GM18520 (cell line): ENCODE measurements at regions not wholly inside any gene's neighbourhood (a gene's known extent, or its start where the extent isn't known, plus 50 kb on each side); places are given as distances from the start of the nearest gene placed in this dataset.
"Not testable (repeated sequence)": the region's sequence is repeated elsewhere in the genome, so short reads cannot be mapped to it uniquely, and the experiment has no call there.

Experiments
- ATAC-seq: cut with Tn5 transposase; IDR thresholded peaks from one replicate; pipeline ENCODE4 v1.9.1; 2021; ENCODE audit not compliant: unreplicated experiment

DNA sequence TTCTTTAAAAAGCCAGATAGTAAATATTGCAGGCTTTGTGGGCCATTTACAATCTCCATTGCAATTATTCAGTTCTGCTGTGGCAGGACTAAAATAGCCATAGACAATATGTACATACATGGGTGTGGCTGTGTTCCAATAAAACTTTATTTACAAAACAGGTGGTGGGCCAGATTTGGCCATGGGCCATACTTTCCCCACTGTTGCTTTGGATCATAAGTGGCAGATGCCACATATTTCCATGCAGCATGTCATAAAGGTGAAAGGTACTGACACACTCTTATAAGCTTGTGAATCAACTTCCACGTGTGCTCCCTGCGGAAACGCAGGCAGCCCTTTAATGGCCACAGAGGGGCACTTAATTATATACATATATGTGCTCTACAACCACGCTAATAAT lies 244.4 kb upstream of the FOXN3 start:
- no peak for ATAC-seq

DNA sequence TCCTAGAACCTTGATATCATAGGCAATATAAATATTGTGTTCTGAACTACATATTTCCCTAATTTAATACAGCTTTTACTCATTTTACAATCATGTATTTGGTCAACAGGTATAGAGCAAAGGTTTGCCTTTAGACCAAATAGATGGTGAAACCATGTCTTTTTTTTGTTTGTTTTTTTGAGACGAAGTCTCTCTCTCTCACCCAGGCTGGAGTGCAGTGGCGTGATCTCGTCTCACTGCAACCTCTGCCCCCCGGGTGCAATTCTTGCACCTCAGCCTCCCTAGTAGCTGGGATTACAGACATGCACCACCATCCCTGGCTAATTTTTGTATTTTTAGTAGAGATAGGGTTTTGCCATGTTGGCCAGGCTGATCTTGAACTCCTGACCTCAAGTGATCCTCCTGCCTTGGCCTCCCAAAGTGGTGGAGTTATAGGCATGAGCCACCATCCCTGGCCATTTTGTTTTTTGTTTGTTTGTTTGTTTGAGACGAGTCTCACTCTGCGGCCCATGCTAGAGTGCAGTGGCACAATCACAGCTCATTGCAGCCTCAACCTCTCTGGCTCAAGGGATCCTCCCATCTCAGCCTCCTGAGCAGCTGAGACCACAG lies 243.7 kb upstream of the FOXN3 start:
- ATAC-seq, result not testable (repeated sequence)

DNA sequence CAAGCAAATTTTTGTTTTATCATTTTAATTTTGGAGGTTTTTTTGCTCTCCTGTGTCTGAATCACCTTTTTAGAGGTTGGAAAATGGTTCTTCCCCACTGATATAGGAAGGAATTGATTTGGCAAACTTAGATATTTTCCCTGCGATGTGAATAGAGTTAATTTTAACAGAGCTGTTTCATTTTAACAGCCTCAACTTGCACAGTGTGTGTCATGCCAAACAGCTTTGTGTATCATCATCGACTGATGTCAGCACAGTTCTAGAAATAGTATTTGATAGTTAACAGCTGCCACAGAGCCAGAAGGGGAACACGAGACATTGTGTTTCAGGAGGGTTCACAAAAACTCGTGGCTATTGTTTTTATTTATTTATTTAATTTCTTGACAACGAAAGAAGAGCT lies 243.1 kb upstream of the FOXN3 start:
- no peak for ATAC-seq

DNA sequence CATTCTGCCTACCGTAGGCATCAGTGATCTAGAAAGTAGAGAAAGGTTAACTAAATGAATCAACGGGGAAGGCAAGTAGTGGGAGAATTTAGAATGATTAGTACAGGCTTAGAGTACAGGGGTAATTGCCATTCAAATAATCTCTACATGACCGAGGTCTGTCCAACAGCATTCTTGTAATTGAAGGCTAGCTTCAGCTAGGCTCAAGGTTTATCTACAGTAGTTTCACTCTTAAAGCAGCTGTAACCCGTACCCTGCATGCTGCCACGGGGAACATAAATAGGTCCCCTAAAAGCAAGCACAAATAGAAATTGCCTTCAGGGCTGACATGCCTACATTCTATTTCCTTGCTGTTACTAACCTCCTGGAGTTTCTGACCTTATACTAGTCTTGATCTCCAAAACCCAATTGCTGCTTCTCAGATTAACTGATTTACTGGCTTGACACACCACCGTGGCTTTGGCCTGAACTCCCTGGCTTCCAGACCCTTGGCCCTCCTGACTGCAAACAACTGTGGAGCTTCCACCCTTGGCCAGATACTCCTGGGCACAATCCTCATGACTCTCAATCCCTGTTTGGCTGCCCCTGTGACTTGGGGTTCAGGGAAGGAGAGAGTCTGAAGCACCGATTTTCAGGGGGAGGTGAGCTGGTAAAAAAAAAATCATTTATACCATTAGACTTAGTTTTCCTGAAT lies 242.1 kb upstream of the FOXN3 start:
- no peak for ATAC-seq

DNA sequence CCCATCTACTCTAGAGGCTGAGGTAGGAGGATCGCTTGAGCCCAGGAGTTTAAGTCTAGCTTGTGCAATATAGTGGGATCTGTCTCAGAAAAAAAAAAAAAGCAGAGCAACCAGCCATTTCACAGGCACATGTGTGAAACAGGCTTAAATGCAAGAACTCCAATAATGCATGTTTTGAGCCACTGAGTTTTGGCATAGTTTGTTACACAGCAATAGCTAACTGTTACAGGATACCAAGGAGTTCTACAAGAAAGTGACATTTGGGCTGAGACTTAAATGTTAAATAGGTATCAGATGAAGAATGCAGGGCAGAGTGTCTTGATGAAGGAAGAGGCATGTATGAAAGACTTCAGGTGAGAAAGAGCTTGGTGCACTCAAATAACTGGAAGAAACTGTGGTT lies 240.0 kb upstream of the FOXN3 start:
- no peak for ATAC-seq

DNA sequence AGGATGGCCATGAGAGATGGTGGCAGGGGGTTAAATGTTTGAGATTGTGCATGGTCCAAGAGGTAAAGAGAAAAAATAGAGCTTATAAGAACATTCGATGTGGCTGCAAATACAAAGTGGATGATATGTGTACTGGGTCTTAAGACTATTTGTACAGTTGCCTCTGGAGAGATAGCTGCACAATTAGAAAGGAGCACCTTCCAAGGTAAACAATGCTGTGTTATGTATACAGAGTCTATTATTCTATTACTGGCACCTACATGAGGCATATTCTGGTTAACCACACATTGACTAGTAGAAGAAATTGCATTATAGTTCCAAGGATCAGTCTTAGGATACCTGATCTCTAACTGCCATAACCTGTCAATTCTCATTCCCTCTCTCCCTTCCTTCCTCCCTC lies 238.0 kb upstream of the FOXN3 start:
- no peak for ATAC-seq

DNA sequence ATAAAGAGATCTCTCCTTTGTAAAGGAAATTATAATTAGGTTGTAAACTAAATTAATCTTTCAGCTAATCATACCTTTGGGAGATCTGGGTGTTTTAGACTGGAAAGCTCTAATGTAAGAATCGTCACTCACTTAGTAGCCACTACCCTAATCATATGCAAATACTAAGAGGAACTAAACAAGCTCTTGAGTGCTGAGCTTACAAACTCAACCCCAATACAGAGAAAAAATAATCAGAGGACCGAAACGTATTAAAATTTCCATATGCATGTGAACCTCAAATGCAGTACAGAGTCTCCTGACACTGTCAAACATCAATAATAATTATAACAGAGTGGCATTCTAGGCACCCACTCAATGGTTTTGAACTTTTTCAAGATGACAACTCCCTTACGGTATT lies 235.3 kb upstream of the FOXN3 start:
- no peak for ATAC-seq

DNA sequence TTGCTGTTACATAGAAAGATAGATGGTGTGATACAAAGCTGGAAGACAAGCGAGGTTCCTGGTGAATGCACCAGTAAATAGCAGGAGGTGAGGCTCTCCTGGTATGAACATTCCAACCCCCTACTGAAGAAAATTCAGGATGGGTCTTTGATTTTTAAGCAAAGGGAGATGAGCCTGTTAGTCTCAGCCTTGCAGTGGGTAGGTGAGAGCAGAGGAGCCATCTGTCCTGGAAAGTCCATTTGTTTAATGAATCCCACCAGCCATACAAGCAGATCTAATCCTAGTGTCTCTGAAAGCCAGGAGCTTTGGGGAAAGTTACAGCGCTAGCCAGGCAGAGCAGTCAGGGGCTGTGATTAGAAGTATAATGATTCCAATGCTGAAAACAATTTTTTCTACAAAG lies 234.8 kb upstream of the FOXN3 start:
- no peak for ATAC-seq

DNA sequence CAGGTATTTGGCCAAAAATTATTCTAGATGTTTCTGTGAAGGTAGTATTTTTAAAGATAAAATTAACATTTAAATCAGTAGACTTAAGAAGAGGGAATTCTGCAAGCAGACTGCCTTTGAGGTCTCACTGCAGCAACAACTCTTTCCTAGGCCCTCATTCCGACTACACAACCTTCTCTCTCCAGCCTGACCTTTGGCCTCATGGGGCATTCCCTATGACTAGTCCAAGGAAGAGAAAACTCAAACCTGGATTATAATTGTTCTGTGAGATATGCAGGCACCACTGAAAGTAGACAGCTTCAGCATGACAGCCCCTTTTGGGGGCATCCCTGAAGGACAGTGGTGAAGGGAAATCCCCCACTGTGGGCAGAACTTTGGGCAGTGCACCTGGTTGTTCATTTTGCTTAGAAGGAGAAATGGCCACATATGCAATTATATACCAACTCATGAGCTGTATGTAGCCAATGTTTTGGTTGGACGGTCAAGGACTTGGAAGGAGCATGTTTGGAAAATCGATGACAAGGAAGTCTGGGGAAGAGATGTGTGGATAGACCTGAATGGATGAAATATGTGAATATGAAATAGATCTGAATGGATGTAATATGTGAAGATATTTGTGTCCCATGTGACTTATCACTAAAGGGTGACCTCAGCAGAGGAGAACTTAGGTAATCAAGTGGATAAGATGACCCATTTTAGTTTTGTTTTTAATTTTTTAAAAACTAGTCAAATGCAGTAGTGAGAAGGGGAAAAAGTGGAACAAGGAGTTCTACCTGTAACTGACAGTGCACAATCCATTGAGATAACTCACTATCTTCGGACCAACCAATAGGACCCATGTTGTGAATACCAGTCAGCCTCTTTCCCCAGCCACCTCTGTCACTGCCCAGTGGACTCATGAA lies 233.3 kb upstream of the FOXN3 start:
- ATAC-seq, result peak; percentile 42

DNA sequence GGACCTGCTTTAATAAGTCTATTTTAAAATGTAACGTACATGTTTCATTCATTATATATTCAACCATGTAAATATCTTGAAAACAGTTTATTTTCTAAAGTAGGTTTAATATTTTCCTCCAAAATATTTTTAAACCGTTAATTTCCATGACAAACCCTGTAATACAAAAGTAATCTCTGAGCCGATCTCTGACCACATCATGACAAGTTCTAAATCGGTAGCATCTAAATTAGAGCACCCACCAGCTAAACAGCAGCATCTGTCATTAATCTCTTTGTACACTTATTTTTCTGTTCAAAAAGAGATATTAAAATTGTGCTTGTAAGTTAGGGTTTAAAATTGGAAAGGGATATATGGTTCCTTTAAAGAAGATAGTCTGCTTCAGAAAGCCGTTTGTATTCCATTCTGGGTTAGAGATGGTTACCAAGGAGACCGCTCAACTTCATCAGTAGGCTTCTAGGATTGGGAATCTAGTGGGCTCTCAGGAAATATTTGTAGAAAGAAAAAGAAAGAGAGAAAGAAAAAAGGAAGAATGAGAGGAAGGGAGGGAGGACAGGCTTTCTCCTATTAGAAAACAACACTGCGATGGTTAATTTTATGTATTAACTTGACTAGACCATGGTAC lies 232.5 kb upstream of the FOXN3 start:
- no peak for ATAC-seq

DNA sequence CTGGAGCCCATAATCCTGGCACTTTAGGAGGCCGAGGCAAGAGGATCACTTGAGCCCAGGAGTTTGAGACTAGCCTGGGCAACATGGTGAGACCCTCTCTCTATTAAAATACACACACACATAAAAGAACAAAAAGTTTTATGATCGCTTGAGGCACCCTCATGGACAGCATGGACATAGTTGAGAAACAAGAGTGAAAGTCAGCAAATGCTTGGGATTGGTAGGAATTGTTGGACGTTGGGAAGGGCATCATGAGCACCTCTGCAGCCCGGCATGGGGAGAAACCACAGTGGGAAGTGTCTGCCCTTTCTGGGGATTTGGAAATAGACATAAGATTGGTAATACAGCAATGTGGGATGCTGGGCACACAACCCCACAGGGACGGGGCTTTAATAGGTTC lies 231.9 kb upstream of the FOXN3 start:
- no peak for ATAC-seq

DNA sequence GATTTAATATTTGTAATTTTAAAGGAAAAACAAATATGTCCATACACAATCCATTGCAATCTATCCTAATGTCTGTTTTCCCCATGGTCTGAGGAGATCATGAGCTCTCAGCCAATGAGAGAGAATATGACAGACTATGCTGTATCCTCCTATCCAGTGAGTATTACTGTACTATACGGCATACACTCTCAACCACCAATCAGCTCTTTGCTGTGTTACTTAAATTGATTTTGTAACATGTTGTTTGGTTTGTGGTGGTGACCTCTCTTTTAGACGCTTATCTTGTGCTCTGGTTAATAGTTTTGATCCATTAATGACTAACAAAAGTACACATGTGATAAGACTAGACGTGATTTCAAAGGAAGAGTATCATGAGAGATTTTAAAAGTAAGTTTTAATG lies 231.5 kb upstream of the FOXN3 start:
- ATAC-seq, result no peak

DNA sequence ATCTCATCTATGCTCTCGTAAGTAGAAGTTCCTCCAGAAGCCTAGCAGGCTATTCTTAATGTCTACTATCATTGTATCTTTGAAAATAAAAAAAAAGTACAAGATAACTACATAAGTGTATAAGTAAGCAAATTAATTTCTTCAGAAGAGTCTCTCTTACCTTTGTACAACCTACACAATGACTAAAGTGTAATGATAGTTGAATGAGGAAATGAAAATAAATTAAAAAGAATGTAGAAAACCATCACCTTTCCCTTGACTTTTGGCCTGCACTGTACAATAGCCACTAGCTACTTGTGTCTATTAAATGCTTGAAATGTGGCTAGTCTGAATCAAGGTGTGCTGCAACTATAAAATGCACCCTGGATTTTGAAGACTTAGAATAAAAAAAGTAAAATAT lies 229.9 kb upstream of the FOXN3 start:
- no peak for ATAC-seq

DNA sequence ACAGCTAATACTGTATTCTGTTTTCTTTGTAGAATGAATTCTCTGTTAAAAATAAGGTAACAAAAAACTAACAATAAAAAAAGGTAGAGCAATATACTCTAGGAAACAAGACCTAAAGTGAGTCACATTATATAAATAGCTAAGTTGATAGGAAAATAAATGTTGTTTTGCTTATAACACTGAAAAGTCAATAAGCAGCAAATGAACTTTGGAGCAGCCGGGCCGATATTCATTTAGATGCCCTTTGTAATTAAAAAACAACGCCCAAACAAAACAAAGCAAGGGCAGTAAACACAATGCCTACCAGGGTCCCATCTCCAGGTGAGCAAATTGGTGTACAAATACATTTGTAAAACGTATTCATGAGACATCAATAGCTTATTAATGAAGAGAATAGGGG lies 227.6 kb upstream of the FOXN3 start:
- no peak for ATAC-seq

DNA sequence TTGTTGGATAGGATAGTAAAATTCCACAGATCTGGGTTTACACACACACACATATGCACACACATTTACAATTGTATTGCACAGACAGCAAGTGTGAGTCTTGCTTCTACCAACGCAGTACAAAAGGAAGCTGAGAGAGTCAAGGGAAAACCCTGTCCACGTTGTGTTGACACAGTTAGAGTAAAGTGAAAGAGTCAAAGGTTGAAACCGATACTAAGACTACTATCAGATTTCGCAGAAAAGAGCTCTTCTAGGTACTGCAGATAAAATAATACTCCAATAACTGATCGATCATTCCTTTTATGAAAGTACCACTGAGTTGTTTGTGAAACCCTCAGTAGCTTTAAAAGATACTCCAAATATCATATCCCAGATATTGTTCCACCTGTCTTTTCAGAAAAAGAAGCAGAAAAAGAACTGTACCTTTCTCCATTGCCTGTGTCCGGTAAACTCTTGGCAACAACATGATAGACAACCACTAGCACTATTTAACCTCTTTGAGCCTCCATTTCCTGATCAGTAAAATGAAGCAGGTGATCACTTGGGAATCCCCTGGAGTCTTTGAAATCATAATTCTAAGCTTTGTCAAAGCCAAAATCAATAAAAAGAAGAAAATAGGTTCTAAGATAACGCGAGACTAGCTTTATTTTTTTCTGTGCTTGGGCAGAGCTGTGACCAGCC lies 224.6 kb upstream of the FOXN3 start:
- ATAC-seq, result peak; percentile 98

DNA sequence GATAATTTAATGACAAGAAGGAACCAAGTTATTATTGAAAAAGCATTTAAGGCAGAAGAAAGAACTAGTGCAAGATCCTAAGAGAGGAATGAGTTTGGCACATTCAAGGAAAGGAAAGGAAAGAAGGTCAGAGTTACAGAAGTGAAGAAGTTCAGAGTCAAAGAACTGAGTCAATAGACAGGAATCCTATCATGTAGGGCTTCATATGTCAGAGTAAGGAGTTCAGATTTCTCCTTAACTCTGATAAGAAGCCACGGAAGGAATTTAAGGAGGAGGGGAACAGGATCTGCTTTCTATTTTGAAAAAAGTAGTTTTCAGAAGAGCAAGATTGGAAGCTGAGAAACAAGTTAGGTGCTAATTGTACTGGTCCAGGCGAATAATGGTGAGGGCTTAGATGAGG lies 223.1 kb upstream of the FOXN3 start:
- ATAC-seq, result no peak

DNA sequence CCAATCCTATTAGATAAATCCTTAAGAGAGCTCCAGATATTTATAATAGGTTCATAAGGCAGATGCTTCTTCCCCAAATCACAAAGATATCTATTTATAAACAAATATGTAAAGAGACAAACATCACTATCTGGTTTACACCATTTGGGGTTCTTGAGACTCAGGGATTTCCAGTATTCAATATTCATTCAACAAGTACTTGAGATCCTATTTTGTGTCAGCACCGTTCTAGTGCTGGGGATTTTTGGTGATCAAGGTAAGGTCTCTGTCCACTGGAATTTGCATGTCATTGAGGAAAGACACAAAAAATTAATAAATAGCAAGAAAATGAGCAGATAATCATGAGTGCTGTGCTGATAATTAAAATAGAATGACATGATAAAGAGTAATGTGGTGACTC lies 222.7 kb upstream of the FOXN3 start:
- no peak for ATAC-seq

DNA sequence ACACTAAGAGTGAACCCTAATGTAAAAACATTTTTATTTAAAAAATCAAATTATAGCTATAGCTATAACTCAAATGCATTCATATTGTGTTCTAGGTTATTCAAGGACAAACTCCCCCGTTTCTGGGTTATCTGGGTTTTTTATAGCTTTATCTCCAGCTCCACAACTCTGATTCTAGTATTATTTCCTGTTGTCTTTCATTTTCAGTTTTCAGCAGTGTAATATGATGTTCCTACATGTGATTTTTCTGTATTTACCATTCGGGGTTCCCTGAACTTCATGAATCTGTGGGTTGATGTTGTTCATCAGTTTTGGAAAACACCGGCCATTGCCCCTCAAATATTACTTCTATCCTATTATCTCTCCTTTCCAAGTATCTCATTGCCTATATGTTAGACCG lies 221.9 kb upstream of the FOXN3 start:
- no peak for ATAC-seq

DNA sequence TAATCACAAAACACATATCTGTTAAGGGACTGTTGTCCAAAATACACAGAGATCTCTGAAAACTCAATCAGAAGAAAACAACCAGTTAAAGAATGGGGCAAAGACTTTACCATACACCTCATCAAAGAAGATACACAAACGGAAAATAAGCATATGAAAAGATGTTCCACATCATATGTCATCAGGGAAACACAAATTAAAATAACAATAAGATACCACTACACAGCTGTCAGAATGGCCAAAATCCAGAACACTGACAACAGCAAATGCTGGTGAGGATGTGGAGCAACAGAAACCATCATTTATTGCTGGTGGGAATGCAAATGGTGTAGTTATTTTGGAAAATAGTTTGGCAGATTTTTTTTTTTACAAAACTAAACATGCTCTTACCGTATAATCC lies 220.5 kb upstream of the FOXN3 start:
- no peak for ATAC-seq

DNA sequence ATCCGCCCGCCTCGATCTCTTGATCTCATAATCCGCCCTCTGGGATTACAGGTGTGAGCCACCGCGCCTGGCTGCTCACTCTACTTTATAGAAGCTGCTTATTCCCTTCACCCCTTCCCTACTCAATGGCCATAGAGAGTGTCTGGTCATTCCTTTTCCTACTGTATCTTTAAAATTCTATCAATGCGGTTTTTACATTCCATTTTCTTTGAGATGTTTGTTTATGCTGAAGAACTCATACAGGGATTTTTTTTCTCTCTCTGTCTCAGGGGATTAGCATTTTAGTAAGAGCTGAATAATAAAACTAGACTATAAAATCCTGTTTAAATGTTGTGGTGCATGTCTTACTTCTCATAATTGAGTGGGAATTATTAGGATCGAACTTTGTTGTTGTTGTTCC lies 218.6 kb upstream of the FOXN3 start:
- no peak for ATAC-seq

DNA sequence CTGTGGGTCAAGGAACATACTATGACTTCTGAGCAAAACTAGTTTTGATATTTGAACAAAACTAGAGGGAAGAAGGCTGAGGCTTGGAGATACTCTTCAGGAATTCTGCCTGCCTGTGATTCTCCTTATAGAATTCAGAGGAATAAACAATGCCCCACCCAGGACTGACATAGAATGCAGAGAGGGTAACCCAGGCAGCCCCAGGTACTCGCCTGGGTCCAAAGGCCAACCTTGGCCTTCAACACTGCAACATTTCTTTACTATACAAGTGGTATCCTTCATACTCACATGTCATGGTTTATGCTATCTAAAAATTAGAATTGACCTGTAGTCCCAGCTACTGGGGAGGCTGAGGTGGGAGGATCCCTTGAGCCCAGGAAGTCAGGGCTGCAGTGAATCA lies 217.0 kb upstream of the FOXN3 start:
- no peak for ATAC-seq
